DMS153 (cell line): ENCODE measurements at regions not wholly inside any gene's neighbourhood (a gene's known extent, or its start where the extent isn't known, plus 50 kb on each side); places are given as distances from the start of the nearest gene placed in this dataset.
"Not testable (repeated sequence)": the region's sequence is repeated elsewhere in the genome, so short reads cannot be mapped to it uniquely, and the experiment has no call there.

Experiments used
- DNase-seq: peaks from one replicate; lab custom pipeline; 2025; lab: John Stamatoyannopoulos, UW

- DNase-seq: no peak
These were observed 700.0 kb downstream of the RFPL4B start for GRCh38 chr6:113047148-113047547.

- DNase-seq: no peak
These were observed 700.8 kb downstream of the RFPL4B start for GRCh38 chr6:113047932-113048331.

- no peak for DNase-seq
These were observed 701.6 kb downstream of the RFPL4B start for GRCh38 chr6:113048741-113049140.

GRCh38 chr6:113049190-113049589 is 702.1 kb downstream of the RFPL4B start:
- DNase-seq: no peak

GRCh38 chr6:113050010-113050858 is 703.1 kb downstream of the RFPL4B start:
- DNase-seq: peak; percentile 62

- no peak for DNase-seq
These were observed 703.8 kb downstream of the RFPL4B start for GRCh38 chr6:113050979-113051378.

GRCh38 chr6:113052506-113052905 is 705.4 kb downstream of the RFPL4B start:
- DNase-seq: no peak

- no peak for DNase-seq
These were observed 707.9 kb downstream of the RFPL4B start for GRCh38 chr6:113055061-113055460.

- DNase-seq: no peak
These were observed 708.9 kb downstream of the RFPL4B start for GRCh38 chr6:113055998-113056397.

- no peak for DNase-seq
These were observed 710.5 kb downstream of the RFPL4B start for GRCh38 chr6:113057567-113058053.

- DNase-seq: no peak
These were observed 713.5 kb downstream of the RFPL4B start for GRCh38 chr6:113060664-113061063.

- no peak for DNase-seq
These were observed 718.5 kb downstream of the RFPL4B start for GRCh38 chr6:113065611-113066010.

- no peak for DNase-seq
These were observed 720.6 kb downstream of the RFPL4B start for GRCh38 chr6:113067612-113068275.

GRCh38 chr6:113068570-113068969 is 721.4 kb downstream of the RFPL4B start:
- DNase-seq: no peak

- DNase-seq: not testable (repeated sequence)
These were observed 723.6 kb downstream of the RFPL4B start for GRCh38 chr6:113070681-113071080.

- peak; percentile 52 for DNase-seq
These were observed 726.6 kb downstream of the RFPL4B start for GRCh38 chr6:113073611-113074191.

GRCh38 chr6:113076116-113076515 is 729.0 kb downstream of the RFPL4B start:
- DNase-seq: no peak

- DNase-seq: no peak
These were observed 729.7 kb downstream of the RFPL4B start for GRCh38 chr6:113076816-113077215.

- DNase-seq: no peak
These were observed 730.7 kb downstream of the RFPL4B start for GRCh38 chr6:113077794-113078193.

- no peak for DNase-seq
These were observed 731.7 kb downstream of the RFPL4B start for GRCh38 chr6:113078791-113079190.

- no peak for DNase-seq
These were observed 735.6 kb downstream of the RFPL4B start for GRCh38 chr6:113082745-113083144.

- DNase-seq: no peak
These were observed 736.8 kb downstream of the RFPL4B start for GRCh38 chr6:113083947-113084346.

GRCh38 chr6:113089056-113089455 is 741.9 kb downstream of the RFPL4B start:
- no peak for DNase-seq
